AG04449 (cell line): ENCODE measurements at regions not wholly inside any gene's neighbourhood (a gene's known extent, or its start where the extent isn't known, plus 50 kb on each side); places are given as distances from the start of the nearest gene placed in this dataset.
A peak's percentile ranks its signal among the peaks of the same experiment; 100 is the strongest.

Experiments
- CTCF ChIA-PET: fragments of 350-600 bp; formaldehyde crosslinking; extraction: SDS; loops from one replicate; lab custom pipeline; 2021; ENCODE audit warnings: antibody characterized with exemption; lab: Yijun Ruan, JAX
- POLR2A ChIA-PET: fragments of 400-600, 350-600 bp; formaldehyde crosslinking; extraction: SDS; loops from one replicate; lab custom pipeline; 2020; ENCODE audit warnings: antibody characterized with exemption, inconsistent platforms; lab: Yijun Ruan, JAX
- DNase-seq: peaks from one replicate; pipeline ENCODE4 v3.0.0-alpha.2; 2010; ENCODE audit warnings: low read depth, low spot score
- H3K4me3 ChIP-seq: 2 replicates; pipeline ENCODE4 v1.5.1; 2011; ENCODE audit warnings: low read depth, mild to moderate bottlenecking, control low read depth, low read length
- CTCF ChIP-seq: IDR thresholded peaks from one replicate; pipeline ENCODE4 v1.5.1; 2011; ENCODE audit warnings: mild to moderate bottlenecking, moderate library complexity, low read length, control low read depth, inconsistent platforms; ENCODE audit not compliant: insufficient read depth; ENCODE audit errors: missing control alignments

- ChIA-PET POLR2A (no interaction called here), CTCF (no interaction called here)
- H3K4me3 ChIP-seq: no peak overlapping the region
- DNase-seq: no peak
- TF ChIP-seq CTCF: no peak
These were observed 161.7 kb downstream of the TSN start for GRCh38 chr2:121917143-121917542.

- ChIA-PET CTCF (no interaction called here), POLR2A (no interaction called here)
- DNase-seq: no peak
- H3K4me3 ChIP-seq: no peak overlapping the region
- no peak for TF ChIP-seq CTCF
These were observed 162.8 kb downstream of the TSN start for GRCh38 chr2:121918231-121918630.

GRCh38 chr2:121919803-121920202, 164.4 kb downstream of the TSN start:
- POLR2A ChIA-PET: no interaction called here
- CTCF ChIA-PET: no interaction called here
- H3K4me3 ChIP-seq: no peak overlapping the region
- TF ChIP-seq CTCF: no peak
- no peak for DNase-seq

- POLR2A ChIA-PET: no interaction called here
- TF ChIP-seq CTCF: no peak
- DNase-seq: no peak
- H3K4me3 ChIP-seq: no peak overlapping the region
- CTCF ChIA-PET: no interaction called here
These were observed 170.0 kb downstream of the TSN start for GRCh38 chr2:121925466-121925865.

- ChIA-PET CTCF (no interaction called here), POLR2A (no interaction called here)
- no peak for TF ChIP-seq CTCF
- DNase-seq: no peak
- no peak overlapping the region for H3K4me3 ChIP-seq
These were observed 187.8 kb downstream of the TSN start for GRCh38 chr2:121943285-121943684.

- POLR2A ChIA-PET: no interaction called here
These were observed 188.8 kb downstream of the TSN start for GRCh38 chr2:121944072-121944831.

More at GRCh38 chr2:121944072-121944831, 188.8 kb downstream of the TSN start:
- no peak overlapping the region for H3K4me3 ChIP-seq
- no peak for TF ChIP-seq CTCF
- CTCF ChIA-PET: no interaction called here
- peak; percentile 40 for DNase-seq
